Fibroblast of the aortic adventitia (primary cell): ENCODE measurements at regions not wholly inside any gene's neighbourhood (a gene's known extent, or its start where the extent isn't known, plus 50 kb on each side); places are given as distances from the start of the nearest gene placed in this dataset.

ENCODE experiments used
- DNase-seq: peaks from one replicate; pipeline ENCODE4 v3.0.0-alpha.2; 2010; ENCODE audit warnings: low read depth
- H3K4me3 ChIP-seq: 2 replicates; pipeline ENCODE4 v1.5.1; 2011; ENCODE audit warnings: low read depth, mild to moderate bottlenecking, control low read depth, low read length, moderate library complexity
- TF ChIP-seq, protein P1 (sequence below): IDR thresholded peaks from 2 replicates; pipeline ENCODE4 v1.5.1; 2011; ENCODE audit warnings: mild to moderate bottlenecking, low read length, control low read depth, inconsistent platforms; ENCODE audit not compliant: insufficient read depth

DNA sequence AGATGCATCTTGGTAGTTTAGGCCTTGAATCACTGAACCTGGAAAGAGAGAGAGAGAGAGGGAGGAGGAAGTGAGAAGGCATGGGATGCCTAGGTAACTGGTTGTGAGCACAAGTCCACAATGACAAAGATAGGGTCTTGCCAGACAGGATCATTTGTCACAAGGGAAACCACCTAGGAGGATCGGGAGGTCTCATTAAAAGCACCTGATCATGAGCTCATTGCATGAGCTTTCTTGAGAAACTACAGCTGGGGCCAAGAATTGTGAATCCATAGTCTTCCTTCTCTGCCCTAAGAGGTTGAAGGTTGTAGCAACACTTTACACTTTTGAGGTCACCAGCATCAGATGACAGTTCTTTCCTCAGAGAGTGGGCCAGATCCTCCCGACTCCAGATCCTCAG, 195.7 kb downstream of the CD83 start:
- TF ChIP-seq, protein P1, sequence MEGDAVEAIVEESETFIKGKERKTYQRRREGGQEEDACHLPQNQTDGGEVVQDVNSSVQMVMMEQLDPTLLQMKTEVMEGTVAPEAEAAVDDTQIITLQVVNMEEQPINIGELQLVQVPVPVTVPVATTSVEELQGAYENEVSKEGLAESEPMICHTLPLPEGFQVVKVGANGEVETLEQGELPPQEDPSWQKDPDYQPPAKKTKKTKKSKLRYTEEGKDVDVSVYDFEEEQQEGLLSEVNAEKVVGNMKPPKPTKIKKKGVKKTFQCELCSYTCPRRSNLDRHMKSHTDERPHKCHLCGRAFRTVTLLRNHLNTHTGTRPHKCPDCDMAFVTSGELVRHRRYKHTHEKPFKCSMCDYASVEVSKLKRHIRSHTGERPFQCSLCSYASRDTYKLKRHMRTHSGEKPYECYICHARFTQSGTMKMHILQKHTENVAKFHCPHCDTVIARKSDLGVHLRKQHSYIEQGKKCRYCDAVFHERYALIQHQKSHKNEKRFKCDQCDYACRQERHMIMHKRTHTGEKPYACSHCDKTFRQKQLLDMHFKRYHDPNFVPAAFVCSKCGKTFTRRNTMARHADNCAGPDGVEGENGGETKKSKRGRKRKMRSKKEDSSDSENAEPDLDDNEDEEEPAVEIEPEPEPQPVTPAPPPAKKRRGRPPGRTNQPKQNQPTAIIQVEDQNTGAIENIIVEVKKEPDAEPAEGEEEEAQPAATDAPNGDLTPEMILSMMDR: no peak
- no peak overlapping the region for H3K4me3 ChIP-seq
- DNase-seq: no peak

DNA sequence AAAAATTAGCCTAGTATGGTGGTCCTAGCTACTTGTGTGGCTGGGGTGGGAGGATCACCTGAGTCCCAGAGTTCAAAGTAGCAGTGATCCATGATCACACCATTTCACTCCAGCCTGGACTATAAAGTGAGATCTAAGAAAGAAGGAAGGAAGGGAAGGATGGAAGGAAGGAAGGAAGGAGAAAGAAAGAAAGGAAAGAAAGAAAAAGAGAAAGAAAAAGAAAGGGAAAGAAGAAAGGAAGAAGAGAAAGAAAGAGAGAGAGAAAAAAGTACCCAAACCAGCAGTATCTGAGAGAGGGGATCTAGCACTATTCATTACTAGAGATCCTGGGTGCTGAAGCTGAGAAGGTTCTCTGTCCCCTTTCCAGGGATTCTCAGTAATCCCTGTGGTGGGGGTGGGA, 197.8 kb downstream of the CD83 start:
- H3K4me3 ChIP-seq: no peak overlapping the region
- no peak for DNase-seq
- TF ChIP-seq, protein P1: no peak

DNA sequence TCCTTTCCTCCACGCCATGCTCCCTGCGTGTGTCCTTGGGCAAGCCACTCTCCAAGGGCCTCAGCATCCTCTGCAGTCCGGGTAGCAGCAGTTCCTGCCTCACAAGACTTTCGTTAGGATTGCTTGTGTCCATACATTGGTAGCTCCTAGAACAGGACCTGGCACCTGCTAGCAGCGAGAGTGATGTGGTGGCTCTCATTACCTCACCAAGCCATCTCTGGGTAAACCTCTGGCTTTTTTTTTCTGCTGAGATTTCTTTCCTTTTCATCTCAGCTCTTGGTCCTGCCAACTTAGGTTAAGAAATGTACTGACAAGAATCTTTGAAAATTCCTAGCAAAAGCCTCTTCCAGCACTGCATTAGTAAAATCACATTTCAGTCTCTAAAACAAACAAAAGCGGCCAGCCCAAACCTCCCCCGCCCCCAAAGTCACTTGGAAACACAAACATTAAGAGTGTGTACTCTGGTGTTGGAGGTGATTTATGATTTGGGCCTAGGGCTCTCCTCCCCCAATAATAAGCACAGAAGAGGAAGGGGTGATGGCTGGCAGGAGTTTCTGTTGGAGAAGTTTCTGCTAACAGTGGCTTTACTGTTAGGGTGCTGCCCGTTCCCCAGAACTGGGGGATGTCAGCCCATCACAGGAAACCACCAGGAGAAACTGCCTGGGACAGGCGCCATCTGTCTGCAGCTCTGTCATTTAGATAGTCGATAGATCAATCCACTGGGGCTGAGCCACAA, 199.2 kb downstream of the CD83 start:
- TF ChIP-seq, protein P1: no peak
- H3K4me3 ChIP-seq: no peak overlapping the region
- no peak for DNase-seq

DNA sequence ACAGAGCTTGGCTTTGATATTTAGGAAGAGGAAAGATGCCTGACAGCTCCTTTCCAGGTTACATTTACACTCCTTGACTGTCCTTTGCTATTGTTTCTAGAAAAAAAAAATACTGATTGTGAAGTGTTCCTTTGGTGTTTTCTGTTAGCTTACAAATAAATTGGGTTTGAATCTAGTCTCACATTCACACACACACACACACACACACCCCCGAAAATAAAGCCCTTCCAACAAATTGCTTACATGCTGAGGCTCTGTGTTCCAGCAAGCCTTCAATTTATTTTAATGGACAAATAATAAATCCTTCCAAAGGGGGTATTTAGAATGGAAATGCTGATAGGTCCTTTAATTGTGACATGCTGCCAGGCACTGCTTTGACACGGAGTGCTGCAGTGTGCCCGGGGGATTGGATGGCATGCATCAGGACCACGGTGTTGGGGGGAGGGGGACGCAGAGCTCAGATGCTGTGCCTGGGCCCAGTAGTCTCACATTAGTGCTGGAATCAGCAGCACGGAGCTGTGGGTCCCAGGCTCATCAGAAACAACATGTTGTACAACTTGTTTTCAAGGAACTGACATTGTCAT, 199.9 kb downstream of the CD83 start:
- H3K4me3 ChIP-seq: no peak overlapping the region
- no peak for DNase-seq
- TF ChIP-seq, protein P1: no peak

DNA sequence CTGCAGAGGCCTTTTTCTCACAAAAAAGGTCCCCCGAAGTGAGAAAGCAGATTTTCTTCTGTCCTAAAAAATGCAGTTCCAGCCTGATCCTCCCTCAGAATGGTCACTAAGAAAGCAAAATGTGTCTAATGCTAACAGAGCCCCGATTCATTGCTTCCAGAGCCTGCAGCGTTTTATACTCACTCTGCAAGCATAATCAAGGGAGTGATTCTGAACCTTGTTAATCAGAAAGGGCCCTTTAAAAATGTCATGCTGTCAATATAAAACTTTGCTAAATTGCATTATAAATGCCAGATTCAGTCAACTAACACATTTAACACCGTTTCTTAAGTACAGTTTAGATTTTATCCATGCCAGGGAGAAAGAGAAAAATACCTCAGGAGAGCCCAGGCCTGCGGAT, 202.8 kb downstream of the CD83 start:
- H3K4me3 ChIP-seq: no peak overlapping the region
- DNase-seq: no peak
- TF ChIP-seq, protein P1: no peak

DNA sequence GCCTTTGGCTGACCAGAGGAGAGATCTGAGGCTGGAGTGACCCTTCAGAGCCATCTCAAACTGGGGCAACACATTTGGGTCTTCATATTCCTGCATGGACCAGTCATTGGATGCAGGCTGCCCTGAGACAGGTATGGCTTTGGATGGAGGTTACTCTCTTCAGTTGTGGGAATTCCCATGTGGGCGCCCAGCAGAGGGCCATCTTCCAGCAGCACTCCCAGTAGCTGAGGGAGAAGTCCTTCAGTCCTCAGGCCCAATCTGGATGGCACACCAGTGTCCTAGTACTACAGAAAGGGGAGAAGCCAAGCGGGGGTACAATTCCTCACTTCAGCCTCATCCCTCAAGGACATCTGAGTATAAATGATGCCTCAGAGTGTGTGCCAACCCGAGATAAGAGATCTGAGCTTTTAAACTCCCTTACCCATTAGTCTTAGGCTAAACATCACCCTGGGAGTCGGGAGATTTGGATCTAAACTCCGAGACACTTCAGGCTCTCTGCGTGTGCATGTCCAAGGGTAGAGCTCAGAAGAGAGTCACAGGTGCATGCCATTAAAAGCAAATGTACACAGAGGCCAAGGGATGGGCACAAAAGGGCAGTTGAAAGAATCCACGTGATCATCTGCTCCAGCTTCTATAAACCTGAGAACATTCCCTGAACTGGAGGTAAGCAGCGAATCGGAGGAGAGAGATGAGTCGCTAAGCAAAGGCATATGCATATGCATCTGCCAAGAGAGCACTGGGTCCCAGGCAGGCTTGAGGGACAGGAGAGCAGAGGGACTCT, 204.6 kb downstream of the CD83 start:
- no peak overlapping the region for H3K4me3 ChIP-seq
- DNase-seq: no peak
- TF ChIP-seq, protein P1: no peak
